ENCODE measurements at regions not wholly inside any gene's neighbourhood (a gene's known extent, or its start where the extent isn't known, plus 50 kb on each side); places are given as distances from the start of the nearest gene placed in this dataset.

GRCh38 chr5:174172566-174172965 lies 127.1 kb downstream of the NSG2 start:
- TF ChIP-seq EZH2 (IDR thresholded peaks at IDR 0.05; ENCODE audit: insufficient read depth, poor library complexity, severe bottlenecking) = no peak
- no peak for TF ChIP-seq EZH2phosphoT487 (IDR thresholded peaks at IDR 0.05; ENCODE audit: insufficient read depth, low read depth)
